HFFc6 (cell line): ENCODE measurements at regions not wholly inside any gene's neighbourhood (a gene's known extent, or its start where the extent isn't known, plus 50 kb on each side); places are given as distances from the start of the nearest gene placed in this dataset.

ENCODE experiments used
- DNase-seq: peaks from one replicate; pipeline ENCODE4 v3.0.0-alpha.2; 2018
- H3K27ac Mint-ChIP-seq: 2 replicates; pipeline ENCODE4 v1.8.0; 2020; ENCODE audit warnings: mild to moderate bottlenecking, mixed read lengths
- H3K27me3 Mint-ChIP-seq: 2 replicates; pipeline ENCODE4 v1.8.0; 2021; ENCODE audit warnings: mild to moderate bottlenecking, moderate library complexity, mixed read lengths; ENCODE audit not compliant: insufficient read depth
- H3K36me3 Mint-ChIP-seq: 2 replicates; pipeline ENCODE4 v1.8.0; 2021; ENCODE audit warnings: low read depth, mixed read lengths
- H3K4me1 Mint-ChIP-seq: 2 replicates; pipeline ENCODE4 v1.8.0; 2020; ENCODE audit warnings: low read depth, mixed read lengths
- H3K4me3 Mint-ChIP-seq: 2 replicates; pipeline ENCODE4 v1.8.0; 2020; ENCODE audit warnings: mild to moderate bottlenecking, moderate library complexity, mixed read lengths
- H3K9me3 Mint-ChIP-seq: 2 replicates; pipeline ENCODE4 v1.8.0; 2020; ENCODE audit warnings: mild to moderate bottlenecking, mixed read lengths
- TF ChIP-seq, protein P1 (sequence below): fragments of 200-600 bp; sonication (generic); IDR thresholded peaks from 2 replicates; pipeline ENCODE4 v1.5.0; 2021; ENCODE audit warnings: antibody characterized with exemption, mild to moderate bottlenecking

DNA sequence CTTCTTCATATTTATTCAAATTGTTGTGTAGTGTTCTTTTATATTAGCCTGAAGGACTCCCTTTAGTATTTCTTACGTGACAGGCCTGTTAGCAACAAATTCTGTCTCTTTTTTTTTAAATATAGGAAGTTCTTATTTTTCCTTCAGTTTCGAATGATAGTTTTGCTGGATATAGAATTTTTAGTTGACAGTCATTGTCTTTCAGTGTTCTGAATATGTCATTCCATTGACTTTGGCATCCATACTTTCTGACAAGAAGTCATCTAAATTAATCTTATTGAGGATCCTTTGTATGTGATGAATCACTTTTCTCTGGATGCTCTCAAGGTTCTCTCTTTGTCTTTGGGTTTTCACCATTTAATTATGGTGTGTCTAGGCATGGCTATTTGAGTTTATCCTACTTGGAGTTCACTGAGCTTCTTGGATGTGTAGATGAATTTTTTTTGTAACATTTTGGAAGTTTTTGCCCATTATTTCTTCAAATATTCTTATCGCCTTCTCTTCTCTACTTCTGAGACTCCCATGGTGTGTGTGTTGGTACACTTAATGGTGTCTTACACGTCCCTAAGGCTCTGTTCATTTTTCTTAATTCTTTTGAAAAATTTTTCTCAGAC is 82.5 kb upstream of the GTSF1L start:
- Mint-ChIP-seq H3K9me3 (peaks cover 29% of the 10 kb centered on the region), H3K4me3 (no peak overlapping the region), H3K27me3 (peaks cover 3% of the 10 kb centered on the region; the same call in 1 of the 2 replicates), H3K36me3 (peaks cover 27% of the 10 kb centered on the region), H3K27ac (no peak overlapping the region), H3K4me1 (no peaks in the 10 kb centered on the region)
- TF ChIP-seq, protein P1, sequence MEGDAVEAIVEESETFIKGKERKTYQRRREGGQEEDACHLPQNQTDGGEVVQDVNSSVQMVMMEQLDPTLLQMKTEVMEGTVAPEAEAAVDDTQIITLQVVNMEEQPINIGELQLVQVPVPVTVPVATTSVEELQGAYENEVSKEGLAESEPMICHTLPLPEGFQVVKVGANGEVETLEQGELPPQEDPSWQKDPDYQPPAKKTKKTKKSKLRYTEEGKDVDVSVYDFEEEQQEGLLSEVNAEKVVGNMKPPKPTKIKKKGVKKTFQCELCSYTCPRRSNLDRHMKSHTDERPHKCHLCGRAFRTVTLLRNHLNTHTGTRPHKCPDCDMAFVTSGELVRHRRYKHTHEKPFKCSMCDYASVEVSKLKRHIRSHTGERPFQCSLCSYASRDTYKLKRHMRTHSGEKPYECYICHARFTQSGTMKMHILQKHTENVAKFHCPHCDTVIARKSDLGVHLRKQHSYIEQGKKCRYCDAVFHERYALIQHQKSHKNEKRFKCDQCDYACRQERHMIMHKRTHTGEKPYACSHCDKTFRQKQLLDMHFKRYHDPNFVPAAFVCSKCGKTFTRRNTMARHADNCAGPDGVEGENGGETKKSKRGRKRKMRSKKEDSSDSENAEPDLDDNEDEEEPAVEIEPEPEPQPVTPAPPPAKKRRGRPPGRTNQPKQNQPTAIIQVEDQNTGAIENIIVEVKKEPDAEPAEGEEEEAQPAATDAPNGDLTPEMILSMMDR, result no peak
- DNase-seq, result no peak

DNA sequence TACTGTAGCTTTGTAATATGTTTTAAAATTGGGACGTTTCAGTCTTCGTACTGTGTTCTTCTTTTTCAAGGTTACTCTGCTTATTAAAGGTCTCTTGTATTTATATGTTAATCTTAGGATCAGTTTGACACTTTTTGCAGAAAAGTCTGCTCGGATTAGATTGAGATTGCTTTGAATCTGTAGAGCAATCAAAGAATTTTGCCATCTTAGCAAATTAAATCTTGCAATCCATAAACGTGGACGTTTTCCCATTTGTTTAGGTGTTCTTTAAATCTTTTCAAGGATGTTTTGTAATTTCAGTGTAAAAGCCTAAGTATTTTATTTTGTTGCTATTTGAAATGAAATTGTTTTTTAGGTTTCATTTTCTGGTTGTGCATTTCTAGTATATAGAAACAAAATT is 78.0 kb upstream of the GTSF1L start:
- DNase-seq, result no peak
- peaks cover 35% of the 10 kb centered on the region for H3K36me3 Mint-ChIP-seq
- TF ChIP-seq, protein P1, result no peak
- no peak overlapping the region for H3K4me3 Mint-ChIP-seq
- H3K27ac Mint-ChIP-seq, result no peak overlapping the region
- H3K4me1 Mint-ChIP-seq, result peaks cover 8% of the 10 kb centered on the region
- H3K27me3 Mint-ChIP-seq, result no peaks in the 10 kb centered on the region
- H3K9me3 Mint-ChIP-seq, result peaks cover 28% of the 10 kb centered on the region

DNA sequence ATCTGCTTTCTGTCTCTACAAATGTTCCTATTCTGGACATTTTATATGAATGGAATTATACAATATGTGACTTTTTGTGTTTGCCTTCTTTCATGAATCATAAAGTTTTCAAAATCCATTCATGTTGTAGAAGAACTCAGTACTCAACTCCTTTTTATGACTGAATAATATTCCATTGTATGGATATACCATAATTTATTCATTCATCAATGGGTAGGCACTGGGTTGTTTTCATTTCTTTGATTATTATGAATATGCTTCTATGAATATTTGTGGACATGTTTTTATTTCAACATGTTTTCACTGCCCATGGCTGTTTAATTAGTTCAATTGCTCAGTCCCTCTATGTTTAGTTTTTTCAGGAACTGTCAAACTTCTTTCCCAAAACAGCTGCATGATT is 76.5 kb upstream of the GTSF1L start:
- H3K27ac Mint-ChIP-seq, result no peak overlapping the region
- DNase-seq, result no peak
- peaks cover 21% of the 10 kb centered on the region for H3K4me1 Mint-ChIP-seq
- H3K4me3 Mint-ChIP-seq, result no peak overlapping the region
- no peaks in the 10 kb centered on the region for H3K27me3 Mint-ChIP-seq
- H3K9me3 Mint-ChIP-seq, result peaks cover 18% of the 10 kb centered on the region
- H3K36me3 Mint-ChIP-seq, result peaks cover 26% of the 10 kb centered on the region
- TF ChIP-seq, protein P1, result no peak

DNA sequence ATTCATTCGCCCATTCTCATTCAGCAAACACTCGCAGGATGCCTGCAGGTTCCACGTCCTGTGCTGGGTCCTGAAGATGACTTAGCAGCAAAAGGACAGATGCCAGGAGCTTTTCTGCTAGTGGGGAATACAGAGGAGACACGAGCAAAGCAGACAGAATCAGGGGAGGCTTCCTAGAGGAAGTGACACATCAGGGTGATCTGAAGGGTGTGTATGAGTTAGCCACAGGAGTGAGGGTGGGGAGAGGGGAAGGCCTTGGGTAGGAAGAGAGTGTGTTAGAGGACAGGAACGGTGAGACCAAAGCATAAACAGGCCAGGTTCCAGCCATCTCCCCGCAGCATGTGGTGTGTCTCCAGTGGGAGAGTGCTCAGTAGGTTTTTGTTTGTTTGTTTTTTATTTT is 73.4 kb upstream of the GTSF1L start:
- TF ChIP-seq, protein P1, result no peak
- Mint-ChIP-seq H3K27ac (no peak overlapping the region; the same call in 1 of the 2 replicates), H3K27me3 (no peaks in the 10 kb centered on the region), H3K9me3 (peaks cover 21% of the 10 kb centered on the region), H3K36me3 (peaks cover 20% of the 10 kb centered on the region), H3K4me3 (no peak overlapping the region), H3K4me1 (peaks cover 21% of the 10 kb centered on the region)
- DNase-seq, result no peak

DNA sequence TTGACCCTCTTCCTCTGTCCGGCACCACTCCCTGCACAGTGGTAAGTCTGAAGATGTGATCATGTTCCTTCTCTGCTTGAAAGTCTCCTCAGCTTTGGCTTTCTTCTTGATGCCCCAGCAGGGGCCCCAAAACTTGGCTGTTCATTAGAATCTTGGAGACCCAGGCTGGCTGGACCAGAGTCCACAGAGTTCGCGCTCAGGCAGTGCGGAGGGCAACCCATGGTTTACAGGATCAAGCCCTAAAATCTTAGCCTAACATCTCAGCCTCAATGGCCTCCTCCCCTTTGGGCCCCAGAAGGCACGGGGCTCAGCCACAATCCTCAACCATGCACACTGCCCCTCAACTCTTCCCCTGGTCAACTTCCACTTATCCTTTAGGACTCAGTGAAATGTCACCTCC is 72.9 kb upstream of the GTSF1L start:
- Mint-ChIP-seq H3K4me1 (peaks cover 21% of the 10 kb centered on the region), H3K4me3 (0 out of 2 replicates have a peak overlapping the region, but pooled peaks have one; percentile 51), H3K9me3 (peaks cover 19% of the 10 kb centered on the region), H3K36me3 (peaks cover 19% of the 10 kb centered on the region), H3K27ac (no peak overlapping the region; the same call in 1 of the 2 replicates), H3K27me3 (no peaks in the 10 kb centered on the region)
- DNase-seq, result no peak
- TF ChIP-seq, protein P1, result no peak
